ENCODE measurements at regions not wholly inside any gene's neighbourhood (a gene's known extent, or its start where the extent isn't known, plus 50 kb on each side); places are given as distances from the start of the nearest gene placed in this dataset.

- no peaks in the 10 kb centered on the region for H3K4me1 ChIP-seq (ENCODE audit: control insufficient read depth, insufficient read depth, low read length, unreplicated experiment)
- H3K27ac ChIP-seq (ENCODE audit: low read depth, low read length) = no peak overlapping the region
- H3K27me3 ChIP-seq (ENCODE audit: insufficient read depth, low read length) = no peaks in the 10 kb centered on the region
- no peaks in the 10 kb centered on the region for H3K36me3 ChIP-seq (ENCODE audit: insufficient read depth, low read length)
- no peak overlapping the region for H3K4me3 ChIP-seq (ENCODE audit: low read depth, low read length)
- H3K79me2 ChIP-seq (ENCODE audit: control insufficient read depth, insufficient read depth, low read length, unreplicated experiment) = no peaks in the 10 kb centered on the region
- H2AFZ ChIP-seq (ENCODE audit: low read length, unreplicated experiment) = no peak overlapping the region
These were observed 175.3 kb upstream of the TMEM229A start for GRCh38 chr7:124208173-124208572.

GRCh38 chr7:124205526-124205925 is 172.7 kb upstream of the TMEM229A start:
- Histone ChIP-seq H3K36me3 (ENCODE audit: insufficient read depth, low read length) (no peaks in the 10 kb centered on the region), H3K4me1 (ENCODE audit: control insufficient read depth, insufficient read depth, low read length, unreplicated experiment) (no peaks in the 10 kb centered on the region), H3K4me3 (ENCODE audit: low read depth, low read length) (no peak overlapping the region), H3K27ac (ENCODE audit: low read depth, low read length) (no peak overlapping the region), H3K27me3 (ENCODE audit: insufficient read depth, low read length) (no peaks in the 10 kb centered on the region), H3K79me2 (ENCODE audit: control insufficient read depth, insufficient read depth, low read length, unreplicated experiment) (no peaks in the 10 kb centered on the region), H2AFZ (ENCODE audit: low read length, unreplicated experiment) (no peak overlapping the region)

GRCh38 chr7:124202546-124202945 is 169.7 kb upstream of the TMEM229A start:
- H3K4me1 ChIP-seq (ENCODE audit: control insufficient read depth, insufficient read depth, low read length, unreplicated experiment) = no peaks in the 10 kb centered on the region
- no peaks in the 10 kb centered on the region for H3K36me3 ChIP-seq (ENCODE audit: insufficient read depth, low read length)
- no peak overlapping the region for H3K4me3 ChIP-seq (ENCODE audit: low read depth, low read length)
- no peak overlapping the region for H2AFZ ChIP-seq (ENCODE audit: low read length, unreplicated experiment)
- H3K27me3 ChIP-seq (ENCODE audit: insufficient read depth, low read length) = no peaks in the 10 kb centered on the region
- H3K27ac ChIP-seq (ENCODE audit: low read depth, low read length) = no peak overlapping the region
- H3K79me2 ChIP-seq (ENCODE audit: control insufficient read depth, insufficient read depth, low read length, unreplicated experiment) = no peaks in the 10 kb centered on the region

- Histone ChIP-seq H2AFZ (ENCODE audit: low read length, unreplicated experiment) (no peak overlapping the region), H3K4me1 (ENCODE audit: control insufficient read depth, insufficient read depth, low read length, unreplicated experiment) (no peaks in the 10 kb centered on the region), H3K4me3 (ENCODE audit: low read depth, low read length) (no peak overlapping the region), H3K27me3 (ENCODE audit: insufficient read depth, low read length) (no peaks in the 10 kb centered on the region), H3K36me3 (ENCODE audit: insufficient read depth, low read length) (no peaks in the 10 kb centered on the region), H3K79me2 (ENCODE audit: control insufficient read depth, insufficient read depth, low read length, unreplicated experiment) (no peaks in the 10 kb centered on the region), H3K27ac (ENCODE audit: low read depth, low read length) (no peak overlapping the region)
These were observed 169.0 kb upstream of the TMEM229A start for GRCh38 chr7:124201768-124202349.

GRCh38 chr7:124196519-124196918 is 163.7 kb upstream of the TMEM229A start:
- Histone ChIP-seq H2AFZ (ENCODE audit: low read length, unreplicated experiment) (no peak overlapping the region), H3K36me3 (ENCODE audit: insufficient read depth, low read length) (no peaks in the 10 kb centered on the region)

GRCh38 chr7:124192885-124193284 is 160.0 kb upstream of the TMEM229A start:
- Histone ChIP-seq H3K27ac (ENCODE audit: low read depth, low read length) (no peak overlapping the region), H3K27me3 (ENCODE audit: insufficient read depth, low read length) (no peaks in the 10 kb centered on the region), H3K4me3 (ENCODE audit: low read depth, low read length) (no peak overlapping the region), H3K36me3 (ENCODE audit: insufficient read depth, low read length) (no peaks in the 10 kb centered on the region), H3K79me2 (ENCODE audit: control insufficient read depth, insufficient read depth, low read length, unreplicated experiment) (no peaks in the 10 kb centered on the region), H2AFZ (ENCODE audit: low read length, unreplicated experiment) (no peak overlapping the region), H3K4me1 (ENCODE audit: control insufficient read depth, insufficient read depth, low read length, unreplicated experiment) (no peaks in the 10 kb centered on the region)

More at GRCh38 chr7:124196519-124196918, 163.7 kb upstream of the TMEM229A start:
- Histone ChIP-seq H3K4me3 (ENCODE audit: low read depth, low read length) (no peak overlapping the region), H3K27me3 (ENCODE audit: insufficient read depth, low read length) (no peaks in the 10 kb centered on the region), H3K79me2 (ENCODE audit: control insufficient read depth, insufficient read depth, low read length, unreplicated experiment) (no peaks in the 10 kb centered on the region), H3K4me1 (ENCODE audit: control insufficient read depth, insufficient read depth, low read length, unreplicated experiment) (no peaks in the 10 kb centered on the region), H3K27ac (ENCODE audit: low read depth, low read length) (no peak overlapping the region)

- no peak overlapping the region for H2AFZ ChIP-seq (ENCODE audit: low read length, unreplicated experiment)
- H3K79me2 ChIP-seq (ENCODE audit: control insufficient read depth, insufficient read depth, low read length, unreplicated experiment) = no peaks in the 10 kb centered on the region
- H3K27me3 ChIP-seq (ENCODE audit: insufficient read depth, low read length) = no peaks in the 10 kb centered on the region
- no peaks in the 10 kb centered on the region for H3K36me3 ChIP-seq (ENCODE audit: insufficient read depth, low read length)
- no peaks in the 10 kb centered on the region for H3K4me1 ChIP-seq (ENCODE audit: control insufficient read depth, insufficient read depth, low read length, unreplicated experiment)
- no peak overlapping the region for H3K27ac ChIP-seq (ENCODE audit: low read depth, low read length)
- H3K4me3 ChIP-seq (ENCODE audit: low read depth, low read length) = no peak overlapping the region
These were observed 158.8 kb upstream of the TMEM229A start for GRCh38 chr7:124191713-124192112.

- Histone ChIP-seq H3K4me1 (ENCODE audit: control insufficient read depth, insufficient read depth, low read length, unreplicated experiment) (no peaks in the 10 kb centered on the region), H3K27ac (ENCODE audit: low read depth, low read length) (no peak overlapping the region), H2AFZ (ENCODE audit: low read length, unreplicated experiment) (no peak overlapping the region), H3K79me2 (ENCODE audit: control insufficient read depth, insufficient read depth, low read length, unreplicated experiment) (no peaks in the 10 kb centered on the region), H3K4me3 (ENCODE audit: low read depth, low read length) (no peak overlapping the region), H3K36me3 (ENCODE audit: insufficient read depth, low read length) (no peaks in the 10 kb centered on the region), H3K27me3 (ENCODE audit: insufficient read depth, low read length) (no peaks in the 10 kb centered on the region)
These were observed 158.2 kb upstream of the TMEM229A start for GRCh38 chr7:124191030-124191429.

GRCh38 chr7:124188576-124188975 is 155.7 kb upstream of the TMEM229A start:
- H3K27ac ChIP-seq (ENCODE audit: low read depth, low read length) = no peak overlapping the region
- no peak overlapping the region for H2AFZ ChIP-seq (ENCODE audit: low read length, unreplicated experiment)
- H3K36me3 ChIP-seq (ENCODE audit: insufficient read depth, low read length) = no peaks in the 10 kb centered on the region
- no peaks in the 10 kb centered on the region for H3K79me2 ChIP-seq (ENCODE audit: control insufficient read depth, insufficient read depth, low read length, unreplicated experiment)
- H3K4me1 ChIP-seq (ENCODE audit: control insufficient read depth, insufficient read depth, low read length, unreplicated experiment) = no peaks in the 10 kb centered on the region
- no peaks in the 10 kb centered on the region for H3K27me3 ChIP-seq (ENCODE audit: insufficient read depth, low read length)
- H3K4me3 ChIP-seq (ENCODE audit: low read depth, low read length) = no peak overlapping the region

- H3K4me3 ChIP-seq (ENCODE audit: low read depth, low read length) = no peak overlapping the region
- no peaks in the 10 kb centered on the region for H3K27me3 ChIP-seq (ENCODE audit: insufficient read depth, low read length)
- no peaks in the 10 kb centered on the region for H3K36me3 ChIP-seq (ENCODE audit: insufficient read depth, low read length)
- no peaks in the 10 kb centered on the region for H3K4me1 ChIP-seq (ENCODE audit: control insufficient read depth, insufficient read depth, low read length, unreplicated experiment)
- H3K27ac ChIP-seq (ENCODE audit: low read depth, low read length) = no peak overlapping the region
- no peaks in the 10 kb centered on the region for H3K79me2 ChIP-seq (ENCODE audit: control insufficient read depth, insufficient read depth, low read length, unreplicated experiment)
- H2AFZ ChIP-seq (ENCODE audit: low read length, unreplicated experiment) = no peak overlapping the region
These were observed 155.1 kb upstream of the TMEM229A start for GRCh38 chr7:124187962-124188361.

- Histone ChIP-seq H2AFZ (ENCODE audit: low read length, unreplicated experiment) (no peak overlapping the region), H3K4me3 (ENCODE audit: low read depth, low read length) (no peak overlapping the region), H3K27ac (ENCODE audit: low read depth, low read length) (no peak overlapping the region), H3K4me1 (ENCODE audit: control insufficient read depth, insufficient read depth, low read length, unreplicated experiment) (no peaks in the 10 kb centered on the region), H3K27me3 (ENCODE audit: insufficient read depth, low read length) (no peaks in the 10 kb centered on the region), H3K36me3 (ENCODE audit: insufficient read depth, low read length) (no peaks in the 10 kb centered on the region), H3K79me2 (ENCODE audit: control insufficient read depth, insufficient read depth, low read length, unreplicated experiment) (no peaks in the 10 kb centered on the region)
These were observed 150.8 kb upstream of the TMEM229A start for GRCh38 chr7:124183649-124184048.
